Coronary artery (tissue), 2 donors: ENCODE measurements at regions not wholly inside any gene's neighbourhood (a gene's known extent, or its start where the extent isn't known, plus 50 kb on each side); places are given as distances from the start of the nearest gene placed in this dataset.

Experiments
- DNase-seq: peaks from one replicate; pipeline ENCODE4 v3.0.0-alpha.2; 2017; ENCODE audit warnings: low spot score
- H3K27ac ChIP-seq, 2 donors: fragments of 200-600 bp; sonication (generic); one replicate each; pipeline ENCODE4 v1.5.1; 2016 to 2019
- H3K4me3 ChIP-seq: fragments of 200-600 bp; sonication (generic); 2 replicates; pipeline ENCODE4 v1.5.1; 2016; ENCODE audit warnings: mild to moderate bottlenecking, moderate library complexity
- CTCF ChIP-seq: fragments of 200-600 bp; sonication (generic); IDR thresholded peaks from one replicate; pipeline ENCODE4 v1.5.1; 2019; ENCODE audit warnings: antibody characterized with exemption

- no peak overlapping the region for H3K27ac ChIP-seq
- TF ChIP-seq CTCF, result no peak
- no peak for DNase-seq
- no peak overlapping the region for H3K4me3 ChIP-seq
Measured at GRCh38 chr1:233732206-233732605, 118.3 kb downstream of the KCNK1 start.

- no peak for TF ChIP-seq CTCF
- no peak for DNase-seq
- H3K4me3 ChIP-seq, result no peak overlapping the region
- H3K27ac ChIP-seq, result no peak overlapping the region
Measured at GRCh38 chr1:233734456-233734855, 120.5 kb downstream of the KCNK1 start.

- no peak overlapping the region for H3K27ac ChIP-seq
- no peak for TF ChIP-seq CTCF
- H3K4me3 ChIP-seq, result no peak overlapping the region
- DNase-seq, result no peak
Measured at GRCh38 chr1:233735331-233735730, 121.4 kb downstream of the KCNK1 start.

GRCh38 chr1:233735847-233736246 is 121.9 kb downstream of the KCNK1 start:
- TF ChIP-seq CTCF, result no peak
- DNase-seq, result no peak
- no peak overlapping the region for H3K27ac ChIP-seq
- no peak overlapping the region for H3K4me3 ChIP-seq

- DNase-seq, result no peak
- H3K4me3 ChIP-seq, result no peak overlapping the region
Measured at GRCh38 chr1:233737341-233737740, 123.4 kb downstream of the KCNK1 start.

GRCh38 chr1:233738396-233738795 is 124.5 kb downstream of the KCNK1 start:
- DNase-seq, result no peak
- TF ChIP-seq CTCF, result no peak
- H3K4me3 ChIP-seq, result no peak overlapping the region
- H3K27ac ChIP-seq, result no peak overlapping the region

More at GRCh38 chr1:233737341-233737740, 123.4 kb downstream of the KCNK1 start:
- no peak for TF ChIP-seq CTCF
- no peak overlapping the region for H3K27ac ChIP-seq

- no peak for DNase-seq
- no peak for TF ChIP-seq CTCF
- Histone ChIP-seq H3K27ac (no peak overlapping the region), H3K4me3 (no peak overlapping the region)
Measured at GRCh38 chr1:233738850-233739249, 124.9 kb downstream of the KCNK1 start.
